ENCODE measurements at regions not wholly inside any gene's neighbourhood (a gene's known extent, or its start where the extent isn't known, plus 50 kb on each side); places are given as distances from the start of the nearest gene placed in this dataset.

- H3K18ac ChIP-seq (ENCODE audit: low read depth, low read length): no peak overlapping the region
- no peak overlapping the region for H4K91ac ChIP-seq (ENCODE audit: insufficient read depth, low read depth, low read length)
- no peak overlapping the region for H3K23ac ChIP-seq (ENCODE audit: low read depth, low read length)
- ATAC-seq (ENCODE audit: low read depth) (no peak), DNase-seq (no peak)
- no peak overlapping the region for H2BK15ac ChIP-seq (ENCODE audit: low read depth, low read length)
- in situ Hi-C loops (cut with MboI; ENCODE audit: low sequenced_read_pairs): loop anchor here (25.0 kb wide), 1 partner anchor 501 kb away; the partner anchor contains the start of gene CEP68
- intact Hi-C loops (cut with micrococcal nuclease): no loop called here
- no peak overlapping the region for H2BK20ac ChIP-seq (ENCODE audit: low read depth, low read length)
- dilution Hi-C loops (cut with HindIII; ENCODE audit: low sequenced_read_pairs, unreplicated experiment): no loop called here
- POLR2A ChIA-PET (ENCODE audit: unreplicated experiment): no interaction called here
- no peak overlapping the region for H2BK5ac ChIP-seq (ENCODE audit: low read depth, low read length, poor library complexity, severe bottlenecking)
- H3K4me3 ChIP-seq (ENCODE audit: insufficient read depth, low read depth, low read length): no peak overlapping the region
- H3K9me3 ChIP-seq (ENCODE audit: control insufficient read depth, insufficient read depth, low read length): no peaks in the 10 kb centered on the region
- H4K5ac ChIP-seq (ENCODE audit: low read depth, low read length): no peak overlapping the region
- no peaks in the 10 kb centered on the region for H3K36me3 ChIP-seq (ENCODE audit: control insufficient read depth, insufficient read depth, low read length)
- no TSS peak for BruUV-seq (replicated peaks)
- H3K56ac ChIP-seq (ENCODE audit: extremely low read depth, insufficient read depth, low read length): no peak overlapping the region
- no peak overlapping the region for H2AK5ac ChIP-seq (ENCODE audit: low read depth, low read length)
- H3K79me1 ChIP-seq (ENCODE audit: low read depth in 1 of 2, low read length in 2 of 2): no peaks in the 10 kb centered on the region
- H3K9ac ChIP-seq (ENCODE audit: low read depth, low read length): no peak overlapping the region
- no peak overlapping the region for H2AFZ ChIP-seq (replicated peaks; ENCODE audit: low read length, poor library complexity)
- no peak overlapping the region for H2AK9ac ChIP-seq (replicated peaks; ENCODE audit: low read depth, low read length, poor library complexity)
- H2BK120ac ChIP-seq (ENCODE audit: low read depth, low read length): no peak overlapping the region
- no peak overlapping the region for H4K8ac ChIP-seq (ENCODE audit: low read depth in 2 of 2, low read length in 2 of 2)
- TF ChIP-seq NFE2L2 (IDR thresholded peaks at IDR 0.05; ENCODE audit: low read depth, low read length) (no peak), MAFK (IDR thresholded peaks at IDR 0.05; ENCODE audit: low read depth, low read length) (no peak), CEBPB (IDR thresholded peaks at IDR 0.05; ENCODE audit: low read depth, low read length) (no peak), RCOR1 (IDR thresholded peaks at IDR 0.05; ENCODE audit: insufficient replicate concordance, low read length) (no peak), CHD1 (IDR thresholded peaks at IDR 0.05; ENCODE audit: low read depth, low read length) (no peak), MAZ (IDR thresholded peaks at IDR 0.05; ENCODE audit: borderline replicate concordance, low read depth, low read length) (no peak), ELK1 (IDR thresholded peaks at IDR 0.05; ENCODE audit: borderline replicate concordance, low read depth, low read length) (no peak), POLR2A (IDR thresholded peaks at IDR 0.05; ENCODE audit: low read depth, low read length) (no peak), MXI1 (IDR thresholded peaks at IDR 0.05; ENCODE audit: borderline replicate concordance, low read depth, low read length) (no peak), FOS (IDR thresholded peaks at IDR 0.05; ENCODE audit: low read depth, low read length) (no peak), RAD21 (IDR thresholded peaks at IDR 0.05; ENCODE audit: low read length) (no peak), BHLHE40 (IDR thresholded peaks at IDR 0.05; ENCODE audit: low read depth, low read length) (no peak), CTCF (conservative IDR thresholded peaks at IDR 0.05; ENCODE audit: low read depth, low read length) (no peak), USF2 (IDR thresholded peaks at IDR 0.05; ENCODE audit: low read depth, low read length) (no peak), RFX5 (IDR thresholded peaks at IDR 0.05; ENCODE audit: low read depth, low read length) (no peak)
- H3K27ac ChIP-seq (ENCODE audit: insufficient read depth, low read length): no peak overlapping the region
- no peak overlapping the region for H3K4ac ChIP-seq (ENCODE audit: low read depth, low read length)
- 0 out of 2 replicates have a peak, but pooled peaks cover 3% of the 10 kb centered on the region for H3K9me1 ChIP-seq (ENCODE audit: insufficient read depth, low read length)
- H3K4me2 ChIP-seq (ENCODE audit: low read depth, low read length): no peak overlapping the region
- no peak overlapping the region for H3K14ac ChIP-seq (replicated peaks; ENCODE audit: low read depth, low read length)
- H3K27me3 ChIP-seq (ENCODE audit: control insufficient read depth, insufficient read depth, low read length): peaks cover 3% of the 10 kb centered on the region; the same call in 1 of the 2 replicates
- CTCF ChIA-PET: no interaction called here
- no peaks in the 10 kb centered on the region for H4K20me1 ChIP-seq (ENCODE audit: insufficient read depth, low read length)
- peaks cover 2% of the 10 kb centered on the region; the same call in 1 of the 2 replicates for H3K4me1 ChIP-seq (ENCODE audit: control insufficient read depth, insufficient read depth, low read length)
- WGBS, 2 experiments (ENCODE audit: extremely low coverage in 2 of 2, insufficient read length in 1 of 2): no CpG with 5 or more reads among the region's 3 CpGs
These were observed 130.5 kb upstream of the SPRED2 start for GRCh38 chr2:65562890-65563289.

Measured in IMR-90 (cell line).